ENCODE measurements at regions not wholly inside any gene's neighbourhood (a gene's known extent, or its start where the extent isn't known, plus 50 kb on each side); places are given as distances from the start of the nearest gene placed in this dataset.

DNA sequence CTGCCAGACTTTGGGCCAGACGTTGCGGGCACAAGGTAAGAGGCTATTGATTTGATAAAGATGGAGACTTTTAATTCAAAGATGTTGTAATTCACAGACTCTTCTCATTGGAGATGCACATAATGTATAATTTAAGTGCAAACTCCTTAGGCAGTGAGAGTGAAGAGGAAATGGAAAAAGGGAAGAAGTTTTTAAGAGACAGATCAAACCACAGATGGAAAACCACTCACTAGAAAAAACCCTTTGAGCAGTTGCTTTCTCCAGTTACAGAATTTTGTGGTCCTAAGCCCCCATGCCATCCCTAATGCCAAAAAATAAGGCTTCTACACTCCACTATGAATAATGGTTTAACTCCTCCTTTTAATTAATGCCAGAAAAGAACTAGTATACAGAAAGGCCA lies 977.1 kb upstream of the PRKX start:
- Histone ChIP-seq H3K4me3 (ENCODE audit: low read depth, low read length) (no peak overlapping the region), H3K27me3 (ENCODE audit: control insufficient read depth, insufficient read depth, low read length) (no peaks in the 10 kb centered on the region), H3K36me3 (ENCODE audit: control insufficient read depth, insufficient read depth, low read length) (no peaks in the 10 kb centered on the region)
- TF ChIP-seq, protein P1, sequence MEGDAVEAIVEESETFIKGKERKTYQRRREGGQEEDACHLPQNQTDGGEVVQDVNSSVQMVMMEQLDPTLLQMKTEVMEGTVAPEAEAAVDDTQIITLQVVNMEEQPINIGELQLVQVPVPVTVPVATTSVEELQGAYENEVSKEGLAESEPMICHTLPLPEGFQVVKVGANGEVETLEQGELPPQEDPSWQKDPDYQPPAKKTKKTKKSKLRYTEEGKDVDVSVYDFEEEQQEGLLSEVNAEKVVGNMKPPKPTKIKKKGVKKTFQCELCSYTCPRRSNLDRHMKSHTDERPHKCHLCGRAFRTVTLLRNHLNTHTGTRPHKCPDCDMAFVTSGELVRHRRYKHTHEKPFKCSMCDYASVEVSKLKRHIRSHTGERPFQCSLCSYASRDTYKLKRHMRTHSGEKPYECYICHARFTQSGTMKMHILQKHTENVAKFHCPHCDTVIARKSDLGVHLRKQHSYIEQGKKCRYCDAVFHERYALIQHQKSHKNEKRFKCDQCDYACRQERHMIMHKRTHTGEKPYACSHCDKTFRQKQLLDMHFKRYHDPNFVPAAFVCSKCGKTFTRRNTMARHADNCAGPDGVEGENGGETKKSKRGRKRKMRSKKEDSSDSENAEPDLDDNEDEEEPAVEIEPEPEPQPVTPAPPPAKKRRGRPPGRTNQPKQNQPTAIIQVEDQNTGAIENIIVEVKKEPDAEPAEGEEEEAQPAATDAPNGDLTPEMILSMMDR (IDR thresholded peaks at IDR 0.05; ENCODE audit: insufficient read depth, low read length, poor library complexity, severe bottlenecking): no peak
- no peak for DNase-seq (ENCODE audit: low read depth)

DNA sequence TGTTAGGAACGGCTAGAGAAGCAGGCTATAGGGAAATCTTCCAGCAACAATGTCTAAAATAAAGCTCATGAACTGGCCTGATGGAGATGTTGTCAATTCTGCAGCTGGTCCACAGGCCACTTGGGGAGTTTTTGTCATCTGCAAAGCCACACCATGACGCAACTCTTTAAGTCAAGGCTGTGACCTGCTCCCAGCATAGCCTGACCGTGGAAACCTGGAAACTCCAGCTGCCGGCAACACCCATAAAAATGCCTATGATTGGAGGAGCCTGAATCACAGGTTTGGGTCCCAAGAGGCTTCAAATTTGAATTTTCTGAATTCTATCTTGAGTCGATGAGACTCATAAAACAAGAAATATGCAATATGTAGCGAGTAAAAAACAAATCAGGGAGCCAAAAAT lies 969.2 kb upstream of the PRKX start:
- Histone ChIP-seq H3K27me3 (ENCODE audit: control insufficient read depth, insufficient read depth, low read length) (no peaks in the 10 kb centered on the region), H3K4me3 (ENCODE audit: low read depth, low read length) (no peak overlapping the region), H3K36me3 (ENCODE audit: control insufficient read depth, insufficient read depth, low read length) (no peaks in the 10 kb centered on the region)
- TF ChIP-seq, protein P1 (IDR thresholded peaks at IDR 0.05; ENCODE audit: insufficient read depth, low read length, poor library complexity, severe bottlenecking): no peak
- no peak for DNase-seq (ENCODE audit: low read depth)

DNA sequence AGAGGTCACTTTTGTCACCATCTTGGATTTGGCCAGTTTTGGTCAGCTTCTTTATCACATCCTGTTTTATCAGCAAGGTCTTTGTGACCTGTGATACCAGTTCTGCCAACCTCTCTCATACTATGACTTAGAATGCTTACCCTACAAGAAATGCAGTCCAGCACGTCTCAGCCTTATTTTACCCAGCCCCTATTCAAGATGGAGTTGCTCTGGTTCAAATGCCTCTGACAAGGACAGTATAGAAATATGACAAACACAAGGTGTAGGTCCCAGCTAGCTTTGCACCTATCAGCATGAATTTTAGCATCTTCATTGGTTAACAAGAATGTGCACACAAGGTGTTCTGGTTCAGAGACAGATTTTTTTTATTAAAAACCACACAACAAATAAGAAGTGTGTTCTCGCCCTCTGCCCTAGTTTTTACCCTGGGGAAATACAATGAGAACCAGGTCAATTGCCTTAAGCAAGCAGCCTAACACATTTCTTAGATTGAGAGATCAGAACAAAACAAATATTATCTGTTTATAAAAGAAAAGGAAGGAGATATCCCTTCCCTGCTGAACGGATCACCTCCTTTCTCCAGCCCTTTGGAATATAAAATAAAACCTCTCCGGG lies 962.3 kb upstream of the PRKX start:
- DNase-seq (ENCODE audit: low read depth): no peak
- TF ChIP-seq, protein P1 (IDR thresholded peaks at IDR 0.05; ENCODE audit: insufficient read depth, low read length, poor library complexity, severe bottlenecking): no peak
- Histone ChIP-seq H3K4me3 (ENCODE audit: low read depth, low read length) (no peak overlapping the region), H3K27me3 (ENCODE audit: control insufficient read depth, insufficient read depth, low read length) (no peaks in the 10 kb centered on the region), H3K36me3 (ENCODE audit: control insufficient read depth, insufficient read depth, low read length) (no peaks in the 10 kb centered on the region)

DNA sequence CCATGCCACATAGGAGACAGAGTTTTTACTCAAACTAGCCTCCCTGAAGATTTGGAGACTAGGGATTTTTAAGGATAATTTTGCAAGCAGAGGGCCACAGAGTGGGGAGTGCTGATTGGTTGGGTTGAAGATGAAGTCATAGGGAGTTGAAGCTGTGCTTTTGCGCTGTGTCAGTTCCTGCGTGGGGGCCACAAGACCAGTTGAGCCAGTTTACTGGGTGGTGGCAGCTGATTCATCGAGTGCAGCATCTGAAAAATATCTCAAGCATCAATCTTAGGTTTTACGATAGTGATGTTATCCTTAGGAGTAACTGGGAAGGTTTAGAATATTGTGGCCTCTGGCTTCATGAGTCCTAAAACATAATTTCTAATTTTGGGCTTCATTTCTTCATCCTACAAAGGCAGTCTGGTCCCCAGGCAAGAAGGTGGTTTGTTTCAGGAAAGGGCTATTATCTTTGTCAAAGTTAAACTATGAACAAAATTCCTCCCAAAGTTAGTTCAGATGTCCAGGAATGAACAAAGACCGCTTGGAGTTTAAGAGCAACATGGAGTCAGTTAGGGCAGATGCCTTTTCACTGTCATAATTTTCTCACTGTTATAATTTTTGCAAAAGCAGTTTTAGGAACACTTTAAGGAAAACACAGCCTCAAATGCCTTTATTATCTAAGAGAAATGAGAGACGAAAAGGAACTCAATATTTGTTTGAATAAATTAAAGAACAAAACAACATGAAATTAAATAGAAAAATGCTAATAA lies 960.8 kb upstream of the PRKX start:
- DNase-seq (ENCODE audit: low read depth): no peak
- TF ChIP-seq, protein P1 (IDR thresholded peaks at IDR 0.05; ENCODE audit: insufficient read depth, low read length, poor library complexity, severe bottlenecking): no peak

DNA sequence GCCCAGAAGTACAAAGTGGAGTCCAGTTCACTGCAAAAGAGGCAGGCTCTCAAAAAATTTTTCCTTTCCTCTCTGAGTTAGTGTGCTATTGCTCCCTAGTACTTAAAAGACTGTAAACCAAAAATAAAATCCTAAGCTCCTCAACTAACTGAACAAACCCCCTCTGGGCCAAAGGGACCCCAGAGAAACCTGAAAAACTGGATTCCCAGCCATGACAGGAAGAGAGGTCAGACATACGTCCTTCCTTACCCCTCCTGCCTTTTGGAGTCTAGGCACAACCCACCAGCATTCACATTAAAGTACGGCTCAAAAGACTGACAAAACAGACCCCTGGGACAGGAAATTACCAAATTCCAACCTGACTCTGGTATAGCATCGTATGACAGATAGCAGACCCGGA lies 957.9 kb upstream of the PRKX start:
- no peaks in the 10 kb centered on the region for H3K36me3 ChIP-seq (ENCODE audit: control insufficient read depth, insufficient read depth, low read length)
- no peak for DNase-seq (ENCODE audit: low read depth)
- TF ChIP-seq, protein P1 (IDR thresholded peaks at IDR 0.05; ENCODE audit: insufficient read depth, low read length, poor library complexity, severe bottlenecking): no peak
- H3K27me3 ChIP-seq (ENCODE audit: control insufficient read depth, insufficient read depth, low read length): no peaks in the 10 kb centered on the region
- no peak overlapping the region for H3K4me3 ChIP-seq (ENCODE audit: low read depth, low read length)

More for the DNA sequence above, 960.8 kb upstream of the PRKX start:
- Histone ChIP-seq H3K27me3 (ENCODE audit: control insufficient read depth, insufficient read depth, low read length) (no peaks in the 10 kb centered on the region), H3K4me3 (ENCODE audit: low read depth, low read length) (no peak overlapping the region), H3K36me3 (ENCODE audit: control insufficient read depth, insufficient read depth, low read length) (no peaks in the 10 kb centered on the region)

Measured in kidney epithelial cell (primary cell).